ENCODE measurements at regions not wholly inside any gene's neighbourhood (a gene's known extent, or its start where the extent isn't known, plus 50 kb on each side); places are given as distances from the start of the nearest gene placed in this dataset.

DNA sequence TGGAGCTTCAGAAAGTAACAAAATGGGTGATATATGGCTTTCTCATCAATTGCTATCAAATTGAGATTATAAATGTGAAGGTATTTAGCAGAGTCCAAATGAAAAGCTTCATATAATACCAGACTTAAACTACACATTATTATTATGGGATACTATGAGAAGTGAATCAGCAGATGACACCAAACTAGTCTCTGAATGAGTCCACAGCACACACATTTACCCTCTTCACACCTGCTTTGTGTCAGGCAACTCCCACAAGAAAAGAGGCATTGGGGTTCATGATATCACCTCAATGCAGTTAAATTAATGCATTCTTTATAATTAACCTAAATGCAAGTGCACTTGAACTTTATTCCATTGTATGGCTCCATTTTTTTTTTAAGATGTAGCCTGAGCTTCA lies 330.5 kb downstream of the BCL11B start:
- no peaks in the 10 kb centered on the region for H3K27me3 Mint-ChIP-seq
- H3K27ac Mint-ChIP-seq, result no peak overlapping the region
- no peaks in the 10 kb centered on the region for H3K36me3 Mint-ChIP-seq (ENCODE audit: low read depth)
- ChIA-PET CTCF (interaction anchor here (0.6 to 0.7 kb wide), 2 partner anchors 23 to 250 kb away, joined by 3 to 4 read pairs; no protein-coding TSS in a partner anchor), POLR2A (no interaction called here)
- H3K9me3 Mint-ChIP-seq, result no peaks in the 10 kb centered on the region
- no peak overlapping the region for H3K4me3 Mint-ChIP-seq
- peaks cover 45% of the 10 kb centered on the region for H3K4me1 Mint-ChIP-seq
- no peak for DNase-seq

GRCh38 chr14:98943907-98944306 lies 328.1 kb downstream of the BCL11B start:
- H3K4me1 Mint-ChIP-seq, result peaks cover 36% of the 10 kb centered on the region
- ChIA-PET POLR2A (no interaction called here), CTCF (no interaction called here)
- H3K27ac Mint-ChIP-seq, result no peak overlapping the region
- H3K9me3 Mint-ChIP-seq, result no peaks in the 10 kb centered on the region
- H3K27me3 Mint-ChIP-seq, result no peaks in the 10 kb centered on the region
- no peak for DNase-seq
- no peak overlapping the region for H3K4me3 Mint-ChIP-seq
- no peaks in the 10 kb centered on the region for H3K36me3 Mint-ChIP-seq (ENCODE audit: low read depth)

- ChIA-PET POLR2A (interaction anchor here (0.7 kb wide), 1 partner anchor 48 kb away, joined by 3 read pairs; no protein-coding TSS in a partner anchor), CTCF (interaction anchor here (1.1 kb wide), 1 partner anchor 245 kb away, joined by 3 read pairs; no protein-coding TSS in a partner anchor)
- peaks cover 29% of the 10 kb centered on the region for H3K4me1 Mint-ChIP-seq
- H3K27me3 Mint-ChIP-seq, result no peaks in the 10 kb centered on the region
- H3K36me3 Mint-ChIP-seq (ENCODE audit: low read depth), result no peaks in the 10 kb centered on the region
- no peak overlapping the region for H3K4me3 Mint-ChIP-seq
- DNase-seq, result no peak
- no peak overlapping the region for H3K27ac Mint-ChIP-seq
- no peaks in the 10 kb centered on the region for H3K9me3 Mint-ChIP-seq
These were observed 327.0 kb downstream of the BCL11B start for GRCh38 chr14:98944989-98945388.

GRCh38 chr14:98945611-98946570 lies 326.1 kb downstream of the BCL11B start:
- H3K36me3 Mint-ChIP-seq (ENCODE audit: low read depth), result no peaks in the 10 kb centered on the region
- H3K4me3 Mint-ChIP-seq, result no peak overlapping the region
- ChIA-PET POLR2A (no interaction called here), CTCF (interaction anchor here (1.1 kb wide), 1 partner anchor 245 kb away, joined by 3 read pairs; no protein-coding TSS in a partner anchor)
- no peaks in the 10 kb centered on the region for H3K9me3 Mint-ChIP-seq
- DNase-seq, result no peak
- H3K4me1 Mint-ChIP-seq, result peaks cover 21% of the 10 kb centered on the region
- no peak overlapping the region for H3K27ac Mint-ChIP-seq
- no peaks in the 10 kb centered on the region for H3K27me3 Mint-ChIP-seq

DNA sequence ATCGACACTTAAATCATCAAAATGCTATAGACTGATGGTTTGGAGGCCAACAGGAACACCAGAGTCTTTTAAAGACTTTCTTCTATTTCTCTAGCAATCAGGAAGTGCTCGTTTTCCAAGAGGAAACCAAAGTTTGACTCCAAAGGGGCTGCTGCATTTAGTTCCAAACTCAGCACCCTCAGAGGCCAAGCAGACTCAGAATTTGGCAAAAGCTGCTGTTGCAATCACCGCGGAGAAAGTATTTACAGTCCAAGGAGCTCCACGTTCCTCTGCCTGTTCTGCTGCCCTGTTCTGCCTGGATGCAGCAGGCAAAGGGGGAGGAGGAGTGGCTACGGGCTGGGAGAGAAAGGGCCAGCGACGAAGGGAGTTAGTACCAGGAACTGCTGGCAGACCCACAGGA lies 325.1 kb downstream of the BCL11B start:
- ChIA-PET POLR2A (no interaction called here), CTCF (no interaction called here)
- no peak overlapping the region for H3K4me3 Mint-ChIP-seq
- no peaks in the 10 kb centered on the region for H3K27me3 Mint-ChIP-seq
- no peaks in the 10 kb centered on the region for H3K36me3 Mint-ChIP-seq (ENCODE audit: low read depth)
- no peaks in the 10 kb centered on the region for H3K9me3 Mint-ChIP-seq
- peaks cover 12% of the 10 kb centered on the region for H3K4me1 Mint-ChIP-seq
- no peak overlapping the region for H3K27ac Mint-ChIP-seq
- DNase-seq, result no peak

GRCh38 chr14:98947911-98948595 lies 323.9 kb downstream of the BCL11B start:
- no peaks in the 10 kb centered on the region for H3K27me3 Mint-ChIP-seq
- POLR2A ChIA-PET, result no interaction called here
- no peak overlapping the region for H3K4me3 Mint-ChIP-seq
- H3K4me1 Mint-ChIP-seq, result peaks cover 23% of the 10 kb centered on the region
- no peak for DNase-seq
- no peaks in the 10 kb centered on the region for H3K9me3 Mint-ChIP-seq
- CTCF ChIA-PET, result no interaction called here
- H3K27ac Mint-ChIP-seq, result no peak overlapping the region
- H3K36me3 Mint-ChIP-seq (ENCODE audit: low read depth), result no peaks in the 10 kb centered on the region

- Mint-ChIP-seq H3K27me3 (no peaks in the 10 kb centered on the region), H3K4me3 (no peak overlapping the region), H3K27ac (no peak overlapping the region), H3K9me3 (no peaks in the 10 kb centered on the region), H3K4me1 (peaks cover 24% of the 10 kb centered on the region), H3K36me3 (ENCODE audit: low read depth) (no peaks in the 10 kb centered on the region)
- ChIA-PET CTCF (interaction anchor here (1.0 kb wide), 1 partner anchor 371 kb away, joined by 3 read pairs; no protein-coding TSS in a partner anchor), POLR2A (no interaction called here)
- no peak for DNase-seq
These were observed 322.9 kb downstream of the BCL11B start for GRCh38 chr14:98949051-98949450.

DNA sequence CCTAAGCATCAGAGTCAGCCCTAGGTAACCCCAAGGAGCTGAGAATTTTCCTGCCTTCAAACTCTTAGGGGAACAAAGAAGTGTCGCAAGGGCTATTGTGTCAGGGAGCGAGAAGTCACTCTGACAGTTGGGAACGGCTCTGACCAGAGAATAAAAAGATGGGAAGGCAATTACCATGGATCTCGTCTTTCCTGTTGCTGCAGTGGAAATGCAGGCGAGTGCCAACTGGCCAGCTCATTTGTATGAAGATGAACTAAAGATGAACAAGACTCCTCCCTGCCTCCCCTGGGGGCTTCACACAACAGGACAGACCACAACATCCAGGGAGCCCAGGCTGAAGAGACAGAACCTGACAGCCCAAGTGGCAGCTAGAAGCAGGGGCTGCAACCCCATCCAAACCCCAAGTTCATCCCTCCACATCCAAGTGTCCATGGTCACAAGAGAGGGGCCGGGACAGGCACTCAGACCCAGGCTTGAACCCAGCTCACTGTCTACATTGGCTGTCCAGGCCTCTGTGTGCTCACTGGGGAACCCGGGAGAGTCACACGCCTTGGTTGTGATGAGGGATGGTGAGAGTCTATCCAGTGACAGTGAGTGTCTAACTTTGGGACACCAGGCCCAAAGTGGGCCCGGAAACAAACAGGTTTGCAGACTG lies 322.4 kb downstream of the BCL11B start:
- ChIA-PET CTCF (interaction anchor here (1.0 kb wide), 1 partner anchor 370 kb away, joined by 3 read pairs; no protein-coding TSS in a partner anchor), POLR2A (no interaction called here)
- Mint-ChIP-seq H3K36me3 (ENCODE audit: low read depth) (no peaks in the 10 kb centered on the region), H3K27ac (no peak overlapping the region), H3K4me3 (no peak overlapping the region), H3K9me3 (no peaks in the 10 kb centered on the region), H3K4me1 (peaks cover 23% of the 10 kb centered on the region), H3K27me3 (no peaks in the 10 kb centered on the region)
- DNase-seq, result no peak

DNA sequence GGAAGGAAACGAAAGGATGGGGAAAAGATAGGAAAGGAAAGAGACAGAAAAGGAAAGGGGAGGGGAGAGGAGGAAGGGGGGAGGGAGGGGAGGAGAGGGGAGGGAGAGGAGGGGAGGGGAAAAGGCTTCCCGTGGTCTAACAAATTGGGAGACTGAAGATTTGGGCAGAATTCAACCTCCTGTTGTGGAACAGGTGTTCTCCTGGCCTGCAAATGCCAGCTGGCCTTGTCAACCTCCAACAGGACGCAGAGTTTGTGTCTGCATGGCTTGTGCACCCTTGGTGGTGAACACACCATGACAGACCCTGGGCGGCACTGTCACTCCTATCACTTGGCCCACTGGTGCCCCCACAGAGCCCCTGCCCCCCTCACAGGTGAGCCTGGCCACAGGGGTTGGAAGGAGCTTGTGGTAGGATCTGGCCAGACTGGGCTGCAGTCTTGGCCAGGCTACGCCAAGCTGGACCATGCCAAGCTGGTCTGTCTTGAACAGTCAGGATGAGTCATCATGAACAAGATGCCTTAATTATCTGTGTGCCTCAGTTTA lies 321.6 kb downstream of the BCL11B start:
- POLR2A ChIA-PET, result no interaction called here
- DNase-seq, result no peak
- CTCF ChIA-PET, result no interaction called here
- H3K36me3 Mint-ChIP-seq (ENCODE audit: low read depth), result no peaks in the 10 kb centered on the region
- H3K9me3 Mint-ChIP-seq, result no peaks in the 10 kb centered on the region
- H3K27ac Mint-ChIP-seq, result no peak overlapping the region
- H3K27me3 Mint-ChIP-seq, result no peaks in the 10 kb centered on the region
- peaks cover 16% of the 10 kb centered on the region for H3K4me1 Mint-ChIP-seq
- H3K4me3 Mint-ChIP-seq, result no peak overlapping the region

DNA sequence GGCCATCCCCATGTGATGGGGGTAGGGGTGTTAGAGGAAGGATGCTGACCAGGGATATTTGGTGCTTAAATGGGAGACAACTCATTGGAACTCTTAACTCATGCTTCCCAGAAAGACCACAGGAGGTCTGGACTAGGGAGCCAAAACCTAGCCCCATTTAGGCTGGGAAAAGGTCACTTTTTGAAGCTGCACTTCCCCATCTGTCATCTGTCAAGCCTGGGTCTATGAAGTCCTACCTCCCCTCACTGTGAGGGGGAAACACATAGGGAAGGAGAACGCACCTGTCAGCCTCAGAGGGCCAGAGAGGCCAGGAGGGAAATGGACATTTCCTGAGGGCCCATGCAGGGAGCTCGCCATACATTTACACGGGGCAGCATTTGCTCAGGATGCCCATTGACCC lies 321.0 kb downstream of the BCL11B start:
- H3K4me1 Mint-ChIP-seq, result peaks cover 14% of the 10 kb centered on the region
- H3K36me3 Mint-ChIP-seq (ENCODE audit: low read depth), result no peaks in the 10 kb centered on the region
- CTCF ChIA-PET, result no interaction called here
- no peak for DNase-seq
- H3K27ac Mint-ChIP-seq, result no peak overlapping the region
- POLR2A ChIA-PET, result no interaction called here
- no peak overlapping the region for H3K4me3 Mint-ChIP-seq
- H3K9me3 Mint-ChIP-seq, result no peaks in the 10 kb centered on the region
- no peaks in the 10 kb centered on the region for H3K27me3 Mint-ChIP-seq

DNA sequence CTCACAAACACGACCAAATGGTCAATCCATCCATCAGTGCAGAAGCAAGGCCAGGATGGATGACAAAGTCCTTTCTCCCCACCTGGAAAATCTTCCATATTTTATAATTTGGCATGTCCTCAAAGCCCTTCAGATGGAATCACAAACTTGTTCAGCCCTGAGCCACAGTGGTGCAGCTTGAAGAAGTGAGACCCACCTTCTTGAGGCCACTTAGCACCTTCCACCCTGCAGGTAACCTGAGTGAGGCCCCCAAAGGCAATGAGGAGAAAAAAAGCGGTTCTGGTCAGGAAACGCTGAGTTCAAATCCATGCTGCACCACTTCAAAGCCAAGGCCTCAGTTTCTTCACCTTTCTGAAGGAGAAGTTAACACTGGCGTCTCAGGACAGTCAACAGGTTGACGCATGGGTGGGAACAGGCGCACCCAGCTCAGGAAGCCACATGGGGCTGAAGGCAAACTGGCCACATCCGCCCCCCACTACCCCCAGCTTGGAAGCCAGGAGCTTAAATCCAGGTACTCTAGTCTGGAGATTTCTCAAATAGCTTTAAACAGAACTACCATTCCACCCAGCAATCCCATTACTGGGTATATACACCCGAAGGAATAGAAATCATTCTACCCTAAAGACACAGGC lies 320.4 kb downstream of the BCL11B start:
- Mint-ChIP-seq H3K4me1 (peaks cover 14% of the 10 kb centered on the region), H3K27me3 (no peaks in the 10 kb centered on the region), H3K4me3 (no peak overlapping the region), H3K27ac (no peak overlapping the region), H3K9me3 (no peaks in the 10 kb centered on the region), H3K36me3 (ENCODE audit: low read depth) (no peaks in the 10 kb centered on the region)
- CTCF ChIA-PET, result interaction anchor here (0.7 kb wide), 1 partner anchor 130 kb away, joined by 4 read pairs; no protein-coding TSS in a partner anchor
- no peak for DNase-seq
- POLR2A ChIA-PET, result no interaction called here

DNA sequence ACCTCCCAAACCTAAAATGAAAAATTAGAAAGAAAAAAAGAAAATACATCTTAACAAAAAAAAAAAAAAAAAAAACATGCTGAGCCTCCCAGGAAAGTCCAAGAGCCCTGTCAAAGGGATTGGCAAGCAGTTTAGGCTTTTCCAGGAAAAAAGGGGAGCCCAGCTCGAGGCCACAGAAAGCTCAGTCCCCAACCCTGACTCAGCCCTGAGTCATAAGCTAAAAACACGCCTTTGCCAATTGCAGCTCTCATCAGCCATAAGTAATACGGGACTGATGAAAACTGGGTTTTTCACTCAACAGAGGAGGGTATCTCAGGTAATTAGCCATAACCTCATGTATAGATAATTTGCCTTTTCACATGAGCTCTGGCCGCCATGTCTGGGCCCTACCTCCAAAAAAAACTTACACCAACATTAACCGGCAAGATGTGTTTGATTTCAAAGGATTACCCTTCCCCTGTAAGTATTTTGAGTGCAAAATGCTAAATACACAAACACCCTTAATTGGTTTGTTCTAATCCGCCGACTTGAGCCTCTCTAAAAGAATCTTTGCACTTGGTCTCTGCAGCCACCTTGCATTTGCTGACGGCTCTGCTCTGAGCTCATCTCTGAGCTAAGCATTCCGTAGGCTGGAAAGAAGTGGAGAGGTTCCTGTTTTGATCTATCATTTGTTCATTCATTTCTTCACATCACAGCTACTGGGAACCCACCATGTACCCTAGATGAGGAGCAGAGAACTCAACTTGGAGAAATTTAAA lies 319.2 kb downstream of the BCL11B start:
- no peak for DNase-seq
- Mint-ChIP-seq H3K36me3 (ENCODE audit: low read depth) (no peaks in the 10 kb centered on the region), H3K9me3 (no peaks in the 10 kb centered on the region), H3K27me3 (no peaks in the 10 kb centered on the region), H3K27ac (no peak overlapping the region), H3K4me3 (no peak overlapping the region), H3K4me1 (peaks cover 14% of the 10 kb centered on the region)
- ChIA-PET POLR2A (no interaction called here), CTCF (interaction anchor here (0.7 kb wide), 1 partner anchor 129 kb away, joined by 4 read pairs; no protein-coding TSS in a partner anchor)
